ENCODE measurements at regions not wholly inside any gene's neighbourhood (a gene's known extent, or its start where the extent isn't known, plus 50 kb on each side); places are given as distances from the start of the nearest gene placed in this dataset.

GRCh38 chr9:19618816-19619215 lies 170.0 kb downstream of the SLC24A2 start:
- Histone ChIP-seq H3K9me3 (replicated peaks; ENCODE audit: control insufficient read depth, insufficient read depth, low read length) (no peaks in the 10 kb centered on the region), H3K9ac (ENCODE audit: control insufficient read depth, insufficient read depth, low read length) (no peak overlapping the region), H3K36me3 (ENCODE audit: control insufficient read depth in 2 of 2, insufficient read depth in 2 of 2, low read length in 1 of 2) (no peaks in the 10 kb centered on the region), H3K4me2 (ENCODE audit: control insufficient read depth, insufficient read depth) (no peak overlapping the region), H3K79me2 (ENCODE audit: control insufficient read depth, insufficient read depth, low read length) (no peaks in the 10 kb centered on the region), H2AFZ (ENCODE audit: control insufficient read depth, low read depth, low read length) (no peak overlapping the region), H4K20me1 (ENCODE audit: control insufficient read depth, insufficient read depth) (no peaks in the 10 kb centered on the region), H3K4me3 (no peak overlapping the region), H3K4me1 (ENCODE audit: control insufficient read depth, insufficient read depth, low read length) (no peaks in the 10 kb centered on the region), H3K27me3 (replicated peaks in 1 of 2; ENCODE audit: control insufficient read depth in 2 of 2, insufficient read depth in 2 of 2, low read length in 1 of 2) (no peaks in the 10 kb centered on the region; a peak in 1 of 4 replicates), H3K27ac (ENCODE audit: control insufficient read depth, insufficient read depth) (no peak overlapping the region)
- TF ChIP-seq ZBTB11 (CRISPR knock-in tag; IDR thresholded peaks at IDR 0.05) (no peak), IRF3 (IDR thresholded peaks at IDR 0.05) (no peak), NBN (IDR thresholded peaks at IDR 0.05) (no peak), NR2F1 (conservative IDR thresholded peaks at IDR 0.05) (no peak), NFIC (IDR thresholded peaks at IDR 0.05; ENCODE audit: low read depth, low read length) (no peak), JUNB (IDR thresholded peaks at IDR 0.05) (no peak), KAT2A (conservative IDR thresholded peaks at IDR 0.05; ENCODE audit: control insufficient read depth, low read depth, low read length) (no peak), CHD2 (IDR thresholded peaks at IDR 0.05; ENCODE audit: borderline replicate concordance, low read depth, low read length) (no peak), PAX8 (IDR thresholded peaks at IDR 0.05) (no peak), RBBP5 (conservative IDR thresholded peaks at IDR 0.05) (no peak), ATF2 (IDR thresholded peaks at IDR 0.05; ENCODE audit: low read length) (no peak), E2F8 (IDR thresholded peaks at IDR 0.05; ENCODE audit: low read depth, partially characterized antibody) (no peak), ZNF24 (IDR thresholded peaks at IDR 0.05) (no peak), PAX5 (IDR thresholded peaks at IDR 0.05; ENCODE audit: borderline replicate concordance, low read depth, low read length) (no peak), YBX1 (IDR thresholded peaks at IDR 0.05) (no peak), CREB1 (IDR thresholded peaks at IDR 0.05; ENCODE audit: low read depth) (no peak), SMAD5 (IDR thresholded peaks at IDR 0.05; ENCODE audit: low read depth) (no peak)
- SMC1A ChIA-PET (ENCODE audit: uncharacterized antibody, unreplicated experiment): no interaction called here
- in situ Hi-C loops (cut with MboI) (no loop called here), intact Hi-C loops (cut with micrococcal nuclease; ENCODE audit: unreplicated experiment) (no loop called here)
- CTCF ChIA-PET: no interaction called here
- RAD21 ChIA-PET (ENCODE audit: unreplicated experiment): no interaction called here
- BruUV-seq (replicated peaks): no TSS peak
- ATAC-seq: no peak
- FAIRE-seq: no peak
- no peak for DNase-seq (ENCODE audit: low read depth, low spot score)
- POLR2A ChIA-PET: no interaction called here
- 21% methylated on average over 2 of the region's 2 CpGs for WGBS (ENCODE audit: insufficient coverage, insufficient replicate concordance, low lambda C conversion rate, missing lambda C conversion rate)
